Gastroesophageal sphincter (tissue), 4 donors: ENCODE measurements at regions not wholly inside any gene's neighbourhood (a gene's known extent, or its start where the extent isn't known, plus 50 kb on each side); places are given as distances from the start of the nearest gene placed in this dataset.
"Not testable (repeated sequence)": the region's sequence is repeated elsewhere in the genome, so short reads cannot be mapped to it uniquely, and the experiment has no call there.

Source experiments
- ATAC-seq: fragments of 150-250 bp; one replicate; pipeline ENCODE4 v1.9.1; 2016; ENCODE audit warnings: mild to moderate bottlenecking, moderate library complexity
- H3K27ac ChIP-seq, 4 donors: fragments of 200-600 bp; sonication (generic) in 3 of 4; 1 replicate in 3 of 4; 2 replicates in 1 of 4; pipeline ENCODE4 v1.5.1; 2016 to 2019
- H3K27me3 ChIP-seq: fragments of 200-600 bp; sonication (generic); one replicate; pipeline ENCODE4 v1.5.1; 2019
- H3K36me3 ChIP-seq, 2 donors: fragments of 200-600 bp; sonication (generic); one replicate each; pipeline ENCODE4 v1.5.1; 2019; ENCODE audit warnings: control low read depth in 1 of 2
- H3K4me1 ChIP-seq, 3 donors: fragments of 200-600 bp; sonication (generic); 1 replicate in 2 of 3; 2 replicates in 1 of 3; pipeline ENCODE4 v1.5.1; 2016 to 2019; ENCODE audit warnings: control low read depth in 2 of 3
- H3K4me3 ChIP-seq, 2 donors: fragments of 200-600 bp; sonication (generic); one replicate each; pipeline ENCODE4 v1.5.1; 2019; ENCODE audit warnings: mild to moderate bottlenecking in 1 of 2, moderate library complexity in 1 of 2
- H3K9me3 ChIP-seq, 3 donors: fragments of 200-600 bp; sonication (generic); one replicate each; pipeline ENCODE4 v1.5.1; 2017 to 2019; ENCODE audit warnings: control low read depth in 2 of 3
- EP300 ChIP-seq: sonication (generic); formaldehyde crosslinking; IDR thresholded peaks from one replicate; pipeline ENCODE4 v1.6.1; 2017; ENCODE audit warnings: antibody characterized with exemption, mild to moderate bottlenecking
- POLR2A ChIP-seq, 2 donors: fragments of 450-650 bp; IDR thresholded peaks; one replicate each; pipeline ENCODE4 v1.6.1; 2017; ENCODE audit warnings: antibody characterized with exemption in 2 of 2, mild to moderate bottlenecking in 2 of 2, moderate library complexity in 1 of 2
- POLR2AphosphoS5 ChIP-seq: sonication (generic); formaldehyde crosslinking; IDR thresholded peaks from one replicate; pipeline ENCODE4 v1.6.1; 2017; ENCODE audit warnings: antibody characterized with exemption
- WGBS, 2 donors: methylation state at CpG; one replicate each; pipeline ENCODE4 v1.1.5; 2018; ENCODE audit warnings: low coverage in 1 of 2; 5-methylcytosine and 5-hydroxymethylcytosine counted together
- TF ChIP-seq, protein P1 (sequence below), 4 experiments: fragments of 200-600 bp in 2 of 4; fragments of 450-650 bp in 2 of 4; sonication (generic) in 1 of 4; IDR thresholded peaks; one replicate each; pipeline ENCODE4 v1.5.1; 2017 to 2019; ENCODE audit warnings: antibody characterized with exemption in 4 of 4, mild to moderate bottlenecking in 2 of 4, moderate library complexity in 2 of 4

DNA sequence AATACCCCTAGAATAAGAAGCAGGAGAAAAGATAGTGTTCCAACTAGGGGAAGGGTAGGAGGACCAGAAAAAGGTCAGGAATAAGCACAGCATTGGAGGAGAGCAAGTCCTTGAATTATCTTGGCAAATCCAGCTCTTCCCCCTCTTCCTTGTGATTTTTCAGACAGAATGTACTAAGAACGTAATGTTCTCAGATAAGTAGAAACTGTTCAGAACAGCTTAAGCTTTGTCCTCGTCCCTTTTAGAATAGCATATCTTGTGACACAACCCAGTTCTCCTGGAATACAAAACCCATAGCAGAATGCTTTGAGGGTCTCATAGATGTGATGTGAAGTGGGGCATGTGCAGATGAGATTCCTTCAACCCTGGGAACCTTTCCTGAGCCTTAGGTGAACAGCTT lies 97.4 kb downstream of the EMB start:
- H3K27ac ChIP-seq, result no peak overlapping the region
- 17 to 65% methylated on average over 1 to 2 of the region's 2 CpGs for WGBS, 2 donors
- no peaks in the 10 kb centered on the region for H3K36me3 ChIP-seq
- no peak overlapping the region for H3K4me3 ChIP-seq
- no peaks in the 10 kb centered on the region for H3K27me3 ChIP-seq
- no peaks in the 10 kb centered on the region for H3K9me3 ChIP-seq
- H3K4me1 ChIP-seq, result no peaks in the 10 kb centered on the region
- no peak for TF ChIP-seq POLR2AphosphoS5
- TF ChIP-seq EP300, result no peak
- TF ChIP-seq POLR2A (IDR thresholded peaks at IDR 0.05), result no peak
- TF ChIP-seq, protein P1, sequence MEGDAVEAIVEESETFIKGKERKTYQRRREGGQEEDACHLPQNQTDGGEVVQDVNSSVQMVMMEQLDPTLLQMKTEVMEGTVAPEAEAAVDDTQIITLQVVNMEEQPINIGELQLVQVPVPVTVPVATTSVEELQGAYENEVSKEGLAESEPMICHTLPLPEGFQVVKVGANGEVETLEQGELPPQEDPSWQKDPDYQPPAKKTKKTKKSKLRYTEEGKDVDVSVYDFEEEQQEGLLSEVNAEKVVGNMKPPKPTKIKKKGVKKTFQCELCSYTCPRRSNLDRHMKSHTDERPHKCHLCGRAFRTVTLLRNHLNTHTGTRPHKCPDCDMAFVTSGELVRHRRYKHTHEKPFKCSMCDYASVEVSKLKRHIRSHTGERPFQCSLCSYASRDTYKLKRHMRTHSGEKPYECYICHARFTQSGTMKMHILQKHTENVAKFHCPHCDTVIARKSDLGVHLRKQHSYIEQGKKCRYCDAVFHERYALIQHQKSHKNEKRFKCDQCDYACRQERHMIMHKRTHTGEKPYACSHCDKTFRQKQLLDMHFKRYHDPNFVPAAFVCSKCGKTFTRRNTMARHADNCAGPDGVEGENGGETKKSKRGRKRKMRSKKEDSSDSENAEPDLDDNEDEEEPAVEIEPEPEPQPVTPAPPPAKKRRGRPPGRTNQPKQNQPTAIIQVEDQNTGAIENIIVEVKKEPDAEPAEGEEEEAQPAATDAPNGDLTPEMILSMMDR (IDR thresholded peaks at IDR 0.05), result no peak
- ATAC-seq, result no peak

DNA sequence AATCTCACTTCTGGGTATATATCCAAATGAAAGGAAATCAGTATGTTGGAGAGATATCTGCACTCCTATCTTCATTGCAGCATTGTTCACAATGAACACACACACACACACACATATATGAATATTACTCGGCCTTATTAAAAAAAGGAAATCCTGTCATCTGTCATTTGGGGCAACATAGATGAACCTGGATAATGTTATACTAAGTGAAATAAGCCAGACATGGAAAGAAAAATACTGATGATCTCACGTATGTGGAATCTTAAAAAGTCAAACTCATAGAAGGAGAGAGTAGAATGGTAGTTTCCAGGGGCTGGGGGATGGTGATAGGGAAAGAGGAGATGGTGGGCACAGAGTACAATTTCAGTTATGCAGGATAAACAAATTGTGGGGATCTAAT lies 100.3 kb downstream of the EMB start:
- TF ChIP-seq, protein P1 (IDR thresholded peaks at IDR 0.05), result no peak
- no peak for TF ChIP-seq POLR2AphosphoS5
- no peak for TF ChIP-seq POLR2A (IDR thresholded peaks at IDR 0.05)
- TF ChIP-seq EP300, result no peak
- 60 to 79% methylated on average over 2 of the region's 2 CpGs for WGBS, 2 donors

DNA sequence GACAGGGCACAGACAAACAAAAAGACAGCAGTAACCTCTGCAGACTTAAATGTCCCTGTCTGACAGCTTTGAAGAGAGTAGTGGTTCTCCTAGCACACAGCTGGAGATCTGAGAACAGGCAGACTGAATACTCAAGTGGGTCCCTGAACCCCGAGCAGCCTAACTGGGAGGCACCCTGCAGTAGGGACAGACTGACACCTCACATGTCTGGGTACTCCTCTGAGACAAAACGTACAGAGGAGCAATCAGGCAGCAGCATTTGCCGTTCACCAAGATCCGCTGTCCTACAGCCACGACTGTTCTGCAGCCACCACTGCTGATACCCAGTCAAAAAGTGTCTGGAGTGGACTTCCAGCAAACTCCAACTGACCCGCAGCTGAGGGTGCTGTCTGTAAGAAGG lies 110.5 kb downstream of the EMB start:
- peaks cover 0 to 11% (median 0%) of the 10 kb centered on the region in 3 donors for H3K9me3 ChIP-seq
- not testable (repeated sequence) for ATAC-seq, H3K27ac ChIP-seq, H3K4me1 ChIP-seq, H3K4me3 ChIP-seq, H3K36me3 ChIP-seq, H3K27me3 ChIP-seq
- 73% methylated on average over 5 of the region's 6 CpGs; no CpG with 5 or more reads in 1 of the 2 donors for WGBS, 2 donors

More for the DNA sequence above, 100.3 kb downstream of the EMB start:
- ATAC-seq, result no peak
- no peak overlapping the region for H3K4me3 ChIP-seq
- no peaks in the 10 kb centered on the region for H3K4me1 ChIP-seq
- no peaks in the 10 kb centered on the region for H3K27me3 ChIP-seq
- H3K27ac ChIP-seq, result no peak overlapping the region
- H3K36me3 ChIP-seq, result no peaks in the 10 kb centered on the region
- H3K9me3 ChIP-seq, result peaks cover 0 to 4% (median 0%) of the 10 kb centered on the region in 3 donors

DNA sequence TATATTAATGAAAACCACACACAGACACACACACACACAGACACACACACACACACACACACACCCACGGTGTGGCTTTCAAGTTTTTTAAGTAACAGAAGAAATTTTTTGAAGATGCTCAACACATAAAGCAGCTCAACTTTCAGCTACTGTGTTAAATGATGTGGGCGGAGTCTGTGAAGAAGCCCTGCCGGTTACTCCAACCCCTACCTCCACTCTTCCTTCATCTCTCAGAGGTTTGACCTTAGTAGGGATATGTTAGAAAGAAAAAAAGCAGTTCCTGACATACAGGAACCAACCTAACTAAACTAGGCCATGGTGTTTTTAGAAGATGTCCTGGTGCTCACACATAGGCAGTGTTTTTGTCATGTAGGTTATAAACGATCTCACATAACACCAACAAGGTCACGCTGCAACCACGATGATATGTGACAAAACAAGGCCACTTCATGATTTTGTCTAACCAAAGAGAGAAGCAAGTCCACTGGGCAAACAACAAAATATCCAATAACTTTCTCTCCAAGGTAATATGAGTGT lies 112.8 kb downstream of the EMB start:
- Histone ChIP-seq H3K4me1 (no peaks in the 10 kb centered on the region), H3K9me3 (peaks cover 0 to 11% (median 0%) of the 10 kb centered on the region in 3 donors), H3K36me3 (no peaks in the 10 kb centered on the region), H3K27me3 (peaks cover 4% of the 10 kb centered on the region), H3K4me3 (no peak overlapping the region), H3K27ac (no peak overlapping the region)
- TF ChIP-seq POLR2AphosphoS5, result no peak
- no peak for TF ChIP-seq EP300
- TF ChIP-seq POLR2A (IDR thresholded peaks at IDR 0.05), result no peak
- 71 to 75% methylated on average over 4 to 6 of the region's 6 CpGs for WGBS, 2 donors
- ATAC-seq, result no peak

DNA sequence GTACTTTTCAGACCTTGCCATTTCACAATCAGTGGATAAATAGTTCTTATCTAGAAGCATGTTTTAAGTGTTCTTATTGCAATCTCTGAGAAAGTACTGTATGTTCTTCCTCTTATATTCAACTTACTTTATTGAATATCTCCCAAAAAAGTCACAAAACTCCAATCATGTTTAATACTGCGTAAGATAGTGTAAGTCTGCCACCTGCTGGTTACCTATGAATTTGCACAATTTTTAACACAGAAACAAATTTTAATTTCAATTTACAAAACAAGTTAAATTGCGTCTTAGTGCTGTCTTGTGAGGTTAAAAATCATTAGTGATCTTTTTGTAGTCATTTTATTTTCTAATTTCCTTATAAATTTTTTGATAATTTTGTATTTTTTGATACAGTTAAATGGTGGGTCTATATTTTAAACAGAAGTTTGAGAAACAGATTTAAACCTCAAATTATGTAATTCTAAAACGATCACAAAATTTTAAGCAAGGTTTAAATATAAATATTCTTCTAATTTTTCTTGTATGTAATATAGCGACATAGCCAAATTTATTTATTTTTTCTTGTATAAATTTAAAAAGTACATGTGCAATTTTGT lies 115.8 kb downstream of the EMB start:
- no peak for ATAC-seq

More for the DNA sequence above, 115.8 kb downstream of the EMB start:
- H3K27me3 ChIP-seq, result peaks cover 4% of the 10 kb centered on the region
- H3K9me3 ChIP-seq, result peaks cover 0 to 5% (median 0%) of the 10 kb centered on the region in 3 donors
- H3K27ac ChIP-seq, result no peak overlapping the region
- no peaks in the 10 kb centered on the region for H3K4me1 ChIP-seq
- WGBS, 2 donors, result 24 to 36% methylated on average over 4 of the region's 4 CpGs
- no peak overlapping the region for H3K4me3 ChIP-seq
- TF ChIP-seq, protein P1 (IDR thresholded peaks at IDR 0.05), result peak in 3 of 4 experiments; percentile 29 to 55 (median 51)
- TF ChIP-seq EP300, result no peak
- H3K36me3 ChIP-seq, result no peaks in the 10 kb centered on the region
